NCI-H128 (cell line): ENCODE measurements at regions not wholly inside any gene's neighbourhood (a gene's known extent, or its start where the extent isn't known, plus 50 kb on each side); places are given as distances from the start of the nearest gene placed in this dataset.

ENCODE experiments used
- DNase-seq: peaks from one replicate; lab custom pipeline; 2025; ENCODE audit not compliant: unreplicated experiment; lab: John Stamatoyannopoulos, UW

- no peak for DNase-seq
Measured at GRCh38 chr7:12517451-12517850, 53.1 kb upstream of the SCIN start.

GRCh38 chr7:12518920-12519681, 51.4 kb upstream of the SCIN start:
- no peak for DNase-seq

- DNase-seq: no peak
Measured at GRCh38 chr7:12519682-12520009, 50.9 kb upstream of the SCIN start.
